ENCODE measurements at regions not wholly inside any gene's neighbourhood (a gene's known extent, or its start where the extent isn't known, plus 50 kb on each side); places are given as distances from the start of the nearest gene placed in this dataset.

DNA sequence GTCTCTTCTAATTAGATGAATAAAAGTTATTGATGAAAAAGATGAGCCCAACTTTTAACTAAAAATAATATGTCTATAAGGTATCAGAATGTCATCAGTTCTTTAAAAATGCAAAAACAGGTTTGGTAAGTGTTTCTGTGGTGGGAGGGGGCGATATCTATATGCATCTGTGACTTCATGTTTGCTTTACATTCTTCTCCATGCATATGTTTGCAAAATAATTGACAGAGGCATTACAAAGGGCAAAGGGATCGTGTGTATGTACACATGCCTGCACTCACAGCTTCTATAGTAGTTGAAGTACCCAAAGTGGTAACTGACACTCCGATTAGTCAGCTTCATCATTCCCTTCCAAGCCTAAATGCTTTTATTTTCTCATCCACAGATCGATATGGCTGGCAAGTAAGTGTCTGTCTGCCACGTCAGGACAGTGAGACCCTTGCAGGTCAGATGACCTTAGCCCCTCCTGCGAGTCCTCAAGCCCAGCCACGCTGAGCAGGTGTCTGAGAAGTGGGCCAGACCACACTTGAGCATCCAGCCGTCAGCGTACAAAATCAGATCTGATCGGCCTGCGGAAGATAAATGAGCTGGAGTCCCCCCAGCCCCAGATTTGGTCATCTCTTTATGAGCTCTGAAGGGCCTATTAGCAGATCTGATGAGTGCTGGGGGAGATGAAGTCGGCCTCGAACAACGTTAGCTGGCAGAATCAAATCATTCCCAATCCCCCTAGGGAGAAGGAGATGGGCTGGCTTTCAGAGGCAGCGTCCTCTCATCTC lies 369.1 kb downstream of the MAFB start:
- Histone ChIP-seq H3K4me3 (ENCODE audit: low read depth, low read length) (no peak overlapping the region), H3K36me3 (ENCODE audit: control insufficient read depth, insufficient read depth, low read length) (no peaks in the 10 kb centered on the region), H3K27me3 (ENCODE audit: control insufficient read depth, insufficient read depth, low read length) (no peaks in the 10 kb centered on the region)
- DNase-seq (ENCODE audit: low read depth), result no peak
- TF ChIP-seq, protein P1, sequence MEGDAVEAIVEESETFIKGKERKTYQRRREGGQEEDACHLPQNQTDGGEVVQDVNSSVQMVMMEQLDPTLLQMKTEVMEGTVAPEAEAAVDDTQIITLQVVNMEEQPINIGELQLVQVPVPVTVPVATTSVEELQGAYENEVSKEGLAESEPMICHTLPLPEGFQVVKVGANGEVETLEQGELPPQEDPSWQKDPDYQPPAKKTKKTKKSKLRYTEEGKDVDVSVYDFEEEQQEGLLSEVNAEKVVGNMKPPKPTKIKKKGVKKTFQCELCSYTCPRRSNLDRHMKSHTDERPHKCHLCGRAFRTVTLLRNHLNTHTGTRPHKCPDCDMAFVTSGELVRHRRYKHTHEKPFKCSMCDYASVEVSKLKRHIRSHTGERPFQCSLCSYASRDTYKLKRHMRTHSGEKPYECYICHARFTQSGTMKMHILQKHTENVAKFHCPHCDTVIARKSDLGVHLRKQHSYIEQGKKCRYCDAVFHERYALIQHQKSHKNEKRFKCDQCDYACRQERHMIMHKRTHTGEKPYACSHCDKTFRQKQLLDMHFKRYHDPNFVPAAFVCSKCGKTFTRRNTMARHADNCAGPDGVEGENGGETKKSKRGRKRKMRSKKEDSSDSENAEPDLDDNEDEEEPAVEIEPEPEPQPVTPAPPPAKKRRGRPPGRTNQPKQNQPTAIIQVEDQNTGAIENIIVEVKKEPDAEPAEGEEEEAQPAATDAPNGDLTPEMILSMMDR (IDR thresholded peaks at IDR 0.05; ENCODE audit: insufficient read depth, low read length, poor library complexity, severe bottlenecking), result no peak

DNA sequence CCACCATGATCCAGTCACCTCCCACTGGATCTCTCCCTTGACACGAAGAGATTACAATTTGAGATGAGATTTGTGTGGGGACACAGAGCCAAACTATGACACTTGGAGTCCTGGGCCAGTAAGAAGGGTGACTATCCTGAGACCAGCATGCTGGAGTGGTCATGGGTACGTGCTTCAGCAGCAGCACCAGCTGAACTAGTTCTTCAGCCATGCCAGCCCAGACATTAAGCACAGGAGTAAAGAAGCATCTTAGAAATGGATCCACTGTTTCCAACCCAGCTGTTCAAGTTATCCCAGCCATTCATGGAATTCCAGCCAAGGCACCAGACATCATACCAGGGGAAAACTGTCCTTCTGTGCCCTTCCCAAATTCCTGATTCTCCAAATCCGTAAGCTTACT lies 370.0 kb downstream of the MAFB start:
- H3K27me3 ChIP-seq (ENCODE audit: control insufficient read depth, insufficient read depth, low read length), result no peaks in the 10 kb centered on the region
- DNase-seq (ENCODE audit: low read depth), result no peak
- no peak overlapping the region for H3K4me3 ChIP-seq (ENCODE audit: low read depth, low read length)
- TF ChIP-seq, protein P1 (IDR thresholded peaks at IDR 0.05; ENCODE audit: insufficient read depth, low read length, poor library complexity, severe bottlenecking), result no peak
- H3K36me3 ChIP-seq (ENCODE audit: control insufficient read depth, insufficient read depth, low read length), result no peaks in the 10 kb centered on the region

DNA sequence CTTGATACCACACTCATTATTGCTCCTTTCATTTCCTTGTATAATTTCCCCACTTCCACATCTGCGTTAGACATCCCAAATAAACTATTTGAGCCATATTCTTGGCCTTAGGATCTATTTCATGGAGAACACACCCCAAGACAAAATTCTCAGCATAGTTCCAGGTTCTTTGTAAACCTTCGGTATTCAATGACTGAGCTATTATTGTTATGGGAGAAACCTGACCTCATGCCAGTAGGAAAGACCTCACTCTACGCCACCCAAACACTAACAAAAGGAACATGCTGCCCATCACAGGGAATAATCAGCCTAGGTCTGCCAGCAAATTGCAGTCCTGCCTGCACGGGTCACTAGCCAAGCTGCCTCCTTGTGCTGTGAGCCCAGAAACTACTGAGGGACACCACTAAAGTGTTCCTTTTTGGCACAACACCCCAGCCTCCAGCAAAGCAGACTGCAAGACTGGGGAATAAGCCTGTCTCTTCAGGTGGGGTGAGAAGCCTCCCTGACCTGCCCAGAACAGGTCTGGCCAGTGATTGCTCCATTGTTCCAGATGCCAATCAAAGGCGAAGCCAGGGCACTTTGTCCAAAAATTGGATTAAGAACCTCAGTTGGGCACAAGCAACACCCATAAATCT lies 371.8 kb downstream of the MAFB start:
- no peak for DNase-seq (ENCODE audit: low read depth)
- Histone ChIP-seq H3K36me3 (ENCODE audit: control insufficient read depth, insufficient read depth, low read length) (no peaks in the 10 kb centered on the region), H3K27me3 (ENCODE audit: control insufficient read depth, insufficient read depth, low read length) (no peaks in the 10 kb centered on the region), H3K4me3 (ENCODE audit: low read depth, low read length) (no peak overlapping the region)
- TF ChIP-seq, protein P1 (IDR thresholded peaks at IDR 0.05; ENCODE audit: insufficient read depth, low read length, poor library complexity, severe bottlenecking), result no peak

DNA sequence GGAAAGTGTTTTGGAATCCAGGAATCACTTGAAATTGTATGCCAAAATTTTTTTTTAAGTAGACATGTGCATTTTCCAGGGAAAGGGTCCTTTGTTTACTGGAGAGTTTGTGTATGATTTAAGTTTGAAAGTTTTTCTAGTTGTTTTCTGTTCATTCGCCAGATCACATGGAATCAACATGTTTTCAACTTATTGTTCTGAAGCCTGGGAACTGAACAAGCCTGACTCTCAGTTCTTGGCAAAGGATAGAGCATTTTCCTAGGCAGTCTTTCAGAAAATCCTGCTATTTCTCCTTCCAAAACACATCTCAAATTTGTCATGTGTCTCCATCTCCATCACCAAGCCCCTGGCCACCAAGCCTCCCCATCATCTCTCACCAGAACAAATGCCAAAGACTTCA lies 374.8 kb downstream of the MAFB start:
- TF ChIP-seq, protein P1 (IDR thresholded peaks at IDR 0.05; ENCODE audit: insufficient read depth, low read length, poor library complexity, severe bottlenecking), result no peak
- no peak for DNase-seq (ENCODE audit: low read depth)
- H3K27me3 ChIP-seq (ENCODE audit: control insufficient read depth, insufficient read depth, low read length), result no peaks in the 10 kb centered on the region
- H3K36me3 ChIP-seq (ENCODE audit: control insufficient read depth, insufficient read depth, low read length), result no peaks in the 10 kb centered on the region
- no peak overlapping the region for H3K4me3 ChIP-seq (ENCODE audit: low read depth, low read length)

- H3K4me3 ChIP-seq (ENCODE audit: low read depth, low read length), result no peak overlapping the region
- no peak for DNase-seq (ENCODE audit: low read depth)
These were observed 375.3 kb downstream of the MAFB start for GRCh38 chr20:40313730-40314129.

More at GRCh38 chr20:40313730-40314129, 375.3 kb downstream of the MAFB start:
- no peaks in the 10 kb centered on the region for H3K27me3 ChIP-seq (ENCODE audit: control insufficient read depth, insufficient read depth, low read length)
- TF ChIP-seq, protein P1 (IDR thresholded peaks at IDR 0.05; ENCODE audit: insufficient read depth, low read length, poor library complexity, severe bottlenecking), result no peak
- no peaks in the 10 kb centered on the region for H3K36me3 ChIP-seq (ENCODE audit: control insufficient read depth, insufficient read depth, low read length)

All from kidney epithelial cell (primary cell).